HEK293 (cell line): ENCODE measurements at regions not wholly inside any gene's neighbourhood (a gene's known extent, or its start where the extent isn't known, plus 50 kb on each side); places are given as distances from the start of the nearest gene placed in this dataset.

Experiments used
- CTCF ChIA-PET: fragments of 350-600 bp; formaldehyde crosslinking; extraction: SDS; loops from one replicate; lab custom pipeline; 2021; ENCODE audit warnings: antibody characterized with exemption; lab: Yijun Ruan, JAX
- POLR2A ChIA-PET: fragments of 300-600 bp; formaldehyde crosslinking; extraction: SDS; loops from one replicate; lab custom pipeline; 2020; ENCODE audit warnings: antibody characterized with exemption, inconsistent platforms; lab: Yijun Ruan, JAX
- H3K27ac ChIP-seq: fragments of 200-500 bp; sonication (Bioruptor generic); 2 replicates; pipeline ENCODE4 v1.5.1; 2014; ENCODE audit warnings: low read depth, low read length, control low read depth, inconsistent platforms; ENCODE audit errors: extremely low read depth
- H3K36me3 ChIP-seq, 2 experiments: fragments of 200-500 bp in 1 of 2; sonication (Bioruptor generic) in 1 of 2; 1 replicate in 1 of 2; 2 replicates in 1 of 2; pipeline ENCODE4 v1.5.1; 2014 to 2017; ENCODE audit warnings: inconsistent platforms in 2 of 2, low read length in 2 of 2; ENCODE audit not compliant: control insufficient read depth in 2 of 2, insufficient read depth in 1 of 2
- H3K4me1 ChIP-seq: fragments of 200-500 bp; sonication (Bioruptor generic); 2 replicates; pipeline ENCODE4 v1.5.1; 2014; ENCODE audit warnings: mild to moderate bottlenecking, low read length, inconsistent platforms; ENCODE audit not compliant: control insufficient read depth, insufficient read depth
- H3K4me3 ChIP-seq: 2 replicates; pipeline ENCODE4 v1.5.1; 2011; ENCODE audit warnings: low read depth, mild to moderate bottlenecking, control low read depth, low read length, moderate library complexity
- H3K9me3 ChIP-seq: fragments of 200-500 bp; sonication (Bioruptor generic); 2 replicates; pipeline ENCODE4 v1.5.1; 2014; ENCODE audit warnings: low read depth, low read length, inconsistent platforms; ENCODE audit not compliant: control insufficient read depth, insufficient read depth
- BCL11A ChIP-seq: fragments of 450-650 bp; formaldehyde crosslinking; IDR thresholded peaks from 2 replicates; pipeline ENCODE4 v1.5.1; 2016; ENCODE audit warnings: low read depth, missing biosample characterization, missing genetic modification characterization
- CTCF ChIP-seq: fragments of 450-650 bp; formaldehyde crosslinking; IDR thresholded peaks from 2 replicates; pipeline ENCODE4 v1.5.1; 2016; ENCODE audit warnings: missing biosample characterization, missing genetic modification characterization
- EGR2 ChIP-seq: fragments of 450-650 bp; formaldehyde crosslinking; IDR thresholded peaks from 2 replicates; pipeline ENCODE4 v1.5.1; 2016; ENCODE audit warnings: low read depth, missing biosample characterization, missing genetic modification characterization
- IKZF3 ChIP-seq: fragments of 450-650 bp; IDR thresholded peaks from 2 replicates; pipeline ENCODE4 v1.5.0; 2018; ENCODE audit warnings: missing biosample characterization, mild to moderate bottlenecking, missing genetic modification characterization, moderate library complexity
- KLF17 ChIP-seq: fragments of 450-650 bp; formaldehyde crosslinking; IDR thresholded peaks from 2 replicates; pipeline ENCODE4 v1.5.1; 2016; ENCODE audit warnings: missing biosample characterization, missing genetic modification characterization
- KLF7 ChIP-seq: fragments of 450-650 bp; formaldehyde crosslinking; IDR thresholded peaks from 2 replicates; pipeline ENCODE4 v1.5.1; 2016; ENCODE audit warnings: missing biosample characterization, missing genetic modification characterization, borderline replicate concordance
- KLF8 ChIP-seq: fragments of 450-650 bp; formaldehyde crosslinking; IDR thresholded peaks from 2 replicates; pipeline ENCODE4 v1.5.1; 2016; ENCODE audit warnings: missing biosample characterization, missing genetic modification characterization
- TCF7L2 ChIP-seq: IDR thresholded peaks from 2 replicates; pipeline ENCODE4 v1.6.1; 2011; ENCODE audit warnings: low read depth, mild to moderate bottlenecking, inconsistent platforms, low read length, moderate library complexity, borderline replicate concordance
- TRIM28 ChIP-seq: IDR thresholded peaks from 2 replicates; pipeline ENCODE4 v1.6.1; 2011; ENCODE audit warnings: low read length, control low read depth, borderline replicate concordance
- TSHZ1 ChIP-seq: fragments of 450-650 bp; formaldehyde crosslinking; IDR thresholded peaks from 2 replicates; pipeline ENCODE4 v1.5.1; 2016; ENCODE audit warnings: missing biosample characterization, missing genetic modification characterization, borderline replicate concordance
- ZBTB48 ChIP-seq: fragments of 450-650 bp; formaldehyde crosslinking; IDR thresholded peaks from 2 replicates; pipeline ENCODE4 v1.5.1; 2016; ENCODE audit warnings: missing biosample characterization, missing genetic modification characterization
- ZBTB8A ChIP-seq: fragments of 450-650 bp; formaldehyde crosslinking; IDR thresholded peaks from 2 replicates; pipeline ENCODE4 v1.5.1; 2016; ENCODE audit warnings: missing biosample characterization, missing genetic modification characterization
- ZEB2 ChIP-seq: fragments of 450-650 bp; formaldehyde crosslinking; IDR thresholded peaks from 2 replicates; pipeline ENCODE4 v1.5.1; 2016; ENCODE audit warnings: missing biosample characterization, missing genetic modification characterization
- ZNF140 ChIP-seq: fragments of 450-650 bp; formaldehyde crosslinking; IDR thresholded peaks from 2 replicates; pipeline ENCODE4 v1.5.1; 2016; ENCODE audit warnings: missing biosample characterization, missing genetic modification characterization
- ZNF157 ChIP-seq: fragments of 450-650 bp; formaldehyde crosslinking; IDR thresholded peaks from 2 replicates; pipeline ENCODE4 v1.5.1; 2016; ENCODE audit warnings: missing biosample characterization, missing genetic modification characterization
- ZNF2 ChIP-seq: fragments of 450-650 bp; formaldehyde crosslinking; IDR thresholded peaks from 2 replicates; pipeline ENCODE4 v1.5.1; 2016; ENCODE audit warnings: missing biosample characterization, missing genetic modification characterization
- ZNF211 ChIP-seq: fragments of 450-650 bp; formaldehyde crosslinking; IDR thresholded peaks from 2 replicates; pipeline ENCODE4 v1.5.1; 2016; ENCODE audit warnings: low read depth, missing biosample characterization, missing genetic modification characterization
- ZNF221 ChIP-seq: fragments of 450-650 bp; formaldehyde crosslinking; IDR thresholded peaks from 2 replicates; pipeline ENCODE4 v1.5.1; 2017; ENCODE audit warnings: missing biosample characterization, missing genetic modification characterization, borderline replicate concordance
- ZNF248 ChIP-seq: fragments of 450-650 bp; formaldehyde crosslinking; IDR thresholded peaks from 2 replicates; pipeline ENCODE4 v1.5.1; 2017; ENCODE audit warnings: missing biosample characterization, missing genetic modification characterization
- ZNF416 ChIP-seq: fragments of 450-650 bp; formaldehyde crosslinking; IDR thresholded peaks from 2 replicates; pipeline ENCODE4 v1.5.1; 2016; ENCODE audit warnings: missing biosample characterization, missing genetic modification characterization
- ZNF48 ChIP-seq: fragments of 450-650 bp; formaldehyde crosslinking; IDR thresholded peaks from 2 replicates; pipeline ENCODE4 v1.5.1; 2016; ENCODE audit warnings: missing biosample characterization, missing genetic modification characterization
- ZNF596 ChIP-seq: fragments of 450-650 bp; IDR thresholded peaks from 2 replicates; pipeline ENCODE4 v1.5.0; 2018; ENCODE audit warnings: missing biosample characterization, mild to moderate bottlenecking, missing genetic modification characterization, moderate library complexity
- ZNF791 ChIP-seq: fragments of 450-650 bp; formaldehyde crosslinking; IDR thresholded peaks from 2 replicates; pipeline ENCODE4 v1.5.1; 2016; ENCODE audit warnings: missing biosample characterization, missing genetic modification characterization
- ZNF830 ChIP-seq: fragments of 450-650 bp; IDR thresholded peaks from 2 replicates; pipeline ENCODE4 v1.5.0; 2018; ENCODE audit warnings: missing biosample characterization, missing genetic modification characterization, low read depth, mild to moderate bottlenecking, moderate library complexity
- ZNF843 ChIP-seq: fragments of 450-650 bp; formaldehyde crosslinking; IDR thresholded peaks from 2 replicates; pipeline ENCODE4 v1.5.1; 2016; ENCODE audit warnings: missing biosample characterization, missing genetic modification characterization

DNA sequence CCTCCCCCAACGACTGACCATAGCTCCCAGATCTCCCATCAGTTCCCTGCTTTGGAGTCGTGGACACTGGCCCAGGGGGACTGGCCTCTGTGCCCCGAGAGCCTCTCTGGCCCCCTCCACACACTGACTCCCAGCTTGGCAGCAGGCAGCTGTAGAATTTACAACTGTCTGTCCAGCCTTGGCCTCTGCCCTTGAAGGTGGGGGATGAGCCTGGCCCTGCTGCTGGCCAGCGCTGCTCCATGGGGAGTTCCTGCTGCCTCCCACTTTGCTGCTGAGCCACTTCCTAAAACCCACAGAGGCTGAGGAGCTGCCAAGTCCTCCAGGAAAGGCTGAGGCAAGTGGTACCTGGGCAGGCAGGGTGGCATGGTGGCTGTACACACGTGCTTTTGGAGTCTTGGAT is 147.1 kb downstream of the WDR11 start:
- TF ChIP-seq ZNF140 (tag by site-specific recombination), result no peak
- TF ChIP-seq ZNF211 (tag by site-specific recombination), result no peak
- no peak for TF ChIP-seq ZNF416 (tag by site-specific recombination)
- no peak for TF ChIP-seq ZNF221 (tag by site-specific recombination)
- no peak for TF ChIP-seq TCF7L2
- TF ChIP-seq IKZF3 (tag by site-specific recombination), result no peak
- no peak for TF ChIP-seq EGR2 (tag by site-specific recombination)
- Histone ChIP-seq H3K4me3 (no peak overlapping the region), H3K27ac (no peak overlapping the region), H3K9me3 (no peaks in the 10 kb centered on the region), H3K4me1 (peaks cover 2% of the 10 kb centered on the region; the same call in 1 of the 2 replicates), H3K36me3 (no peaks in the 10 kb centered on the region)
- POLR2A ChIA-PET, result no interaction called here
- CTCF ChIA-PET, result interaction anchor here (1.3 to 1.7 kb wide), 3 partner anchors 15 to 50 kb away, joined by 3 to 6 read pairs (median 4); no protein-coding TSS in a partner anchor

DNA sequence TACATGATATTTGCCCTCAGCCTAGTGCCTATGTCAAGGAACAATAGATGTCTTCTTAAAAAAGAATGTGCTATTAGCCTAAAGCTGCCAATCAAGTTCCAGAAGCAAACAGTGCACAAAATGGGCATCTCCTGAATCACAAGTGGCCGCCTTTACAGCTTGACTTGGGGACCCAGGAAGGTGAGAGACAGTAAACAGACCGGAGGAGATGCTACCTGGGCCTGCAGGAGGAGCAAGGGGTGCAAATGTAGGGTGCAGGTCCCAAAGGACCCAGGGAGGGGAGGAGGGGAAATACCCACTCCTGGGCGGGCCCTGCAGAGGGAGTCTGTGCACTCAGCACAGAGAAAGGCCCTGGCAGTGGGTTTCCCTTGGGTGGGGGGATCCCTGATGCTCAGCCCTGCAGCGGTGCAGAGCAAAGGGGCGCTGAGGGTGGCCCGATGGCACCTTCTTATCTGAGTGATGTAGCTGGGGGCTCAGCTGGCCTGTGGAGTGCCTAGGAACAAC is 147.7 kb downstream of the WDR11 start:
- Histone ChIP-seq H3K9me3 (peaks cover under 1% of the 10 kb centered on the region; the same call in 1 of the 2 replicates), H3K4me3 (no peak overlapping the region), H3K4me1 (peaks cover 2% of the 10 kb centered on the region; the same call in 1 of the 2 replicates), H3K27ac (no peak overlapping the region), H3K36me3 (no peaks in the 10 kb centered on the region)
- CTCF ChIA-PET, result interaction anchor here (1.3 to 1.7 kb wide), 2 partner anchors 14 to 49 kb away, joined by 3 to 6 read pairs; no protein-coding TSS in a partner anchor
- no peak for TF ChIP-seq BCL11A
- no peak for TF ChIP-seq TSHZ1
- TF ChIP-seq ZNF596, result no peak
- no peak for TF ChIP-seq KLF8
- TF ChIP-seq ZNF830 (tag by site-specific recombination), result no peak
- no peak for TF ChIP-seq ZBTB48
- TF ChIP-seq TRIM28, result no peak
- TF ChIP-seq ZNF248 (tag by site-specific recombination), result no peak
- no peak for TF ChIP-seq ZNF791 (tag by site-specific recombination)
- no peak for TF ChIP-seq ZEB2 (tag by site-specific recombination)
- no peak for TF ChIP-seq ZNF2 (tag by site-specific recombination)
- TF ChIP-seq ZBTB8A (tag by site-specific recombination), result no peak
- TF ChIP-seq KLF17 (tag by site-specific recombination), result no peak
- POLR2A ChIA-PET, result no interaction called here

GRCh38 chr10:120999868-121000267 is 148.7 kb downstream of the WDR11 start:
- peaks cover 2% of the 10 kb centered on the region; the same call in 1 of the 2 replicates for H3K9me3 ChIP-seq
- no peaks in the 10 kb centered on the region for H3K36me3 ChIP-seq
- H3K4me1 ChIP-seq, result peaks cover 2% of the 10 kb centered on the region; the same call in 1 of the 2 replicates
- POLR2A ChIA-PET, result no interaction called here
- CTCF ChIA-PET, result interaction anchor here (0.8 kb wide), 1 partner anchor 47 kb away, joined by 3 read pairs; no protein-coding TSS in a partner anchor
- TF ChIP-seq KLF7 (tag by site-specific recombination) (no peak), ZNF48 (tag by site-specific recombination) (no peak), ZEB2 (tag by site-specific recombination) (no peak), CTCF (tag by site-specific recombination) (peak; percentile 30; the same call in 1 of the 2 replicates), ZNF157 (tag by site-specific recombination) (no peak), ZNF843 (tag by site-specific recombination) (no peak)
- TF ChIP-seq, all 188 proteins: peak for 1
- Histone ChIP-seq H3K27ac (no peak overlapping the region), H3K4me3 (no peak overlapping the region)
